ENCODE measurements at regions not wholly inside any gene's neighbourhood (a gene's known extent, or its start where the extent isn't known, plus 50 kb on each side); places are given as distances from the start of the nearest gene placed in this dataset.

DNA sequence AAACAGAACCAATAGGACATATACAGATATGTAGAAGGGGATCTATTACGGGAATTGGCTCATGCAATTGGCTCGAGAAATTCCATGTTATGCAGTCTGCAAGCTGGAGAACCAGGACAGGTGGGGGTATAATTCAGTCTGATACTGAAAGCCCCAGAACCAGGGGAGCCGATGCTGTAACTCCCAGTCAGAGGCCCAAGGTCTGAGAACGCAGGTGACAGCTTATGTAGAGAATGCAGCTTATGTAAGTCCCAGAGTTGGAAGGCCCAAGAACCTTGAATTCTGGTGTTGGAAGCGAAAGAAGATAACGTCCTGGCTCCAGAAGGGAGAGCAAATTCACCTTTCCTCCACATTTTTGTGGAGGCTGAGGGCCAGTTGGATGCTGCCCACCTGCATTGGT, 62.7 kb downstream of the CCNL1 start (continued):
- TF ChIP-seq, protein P1, sequence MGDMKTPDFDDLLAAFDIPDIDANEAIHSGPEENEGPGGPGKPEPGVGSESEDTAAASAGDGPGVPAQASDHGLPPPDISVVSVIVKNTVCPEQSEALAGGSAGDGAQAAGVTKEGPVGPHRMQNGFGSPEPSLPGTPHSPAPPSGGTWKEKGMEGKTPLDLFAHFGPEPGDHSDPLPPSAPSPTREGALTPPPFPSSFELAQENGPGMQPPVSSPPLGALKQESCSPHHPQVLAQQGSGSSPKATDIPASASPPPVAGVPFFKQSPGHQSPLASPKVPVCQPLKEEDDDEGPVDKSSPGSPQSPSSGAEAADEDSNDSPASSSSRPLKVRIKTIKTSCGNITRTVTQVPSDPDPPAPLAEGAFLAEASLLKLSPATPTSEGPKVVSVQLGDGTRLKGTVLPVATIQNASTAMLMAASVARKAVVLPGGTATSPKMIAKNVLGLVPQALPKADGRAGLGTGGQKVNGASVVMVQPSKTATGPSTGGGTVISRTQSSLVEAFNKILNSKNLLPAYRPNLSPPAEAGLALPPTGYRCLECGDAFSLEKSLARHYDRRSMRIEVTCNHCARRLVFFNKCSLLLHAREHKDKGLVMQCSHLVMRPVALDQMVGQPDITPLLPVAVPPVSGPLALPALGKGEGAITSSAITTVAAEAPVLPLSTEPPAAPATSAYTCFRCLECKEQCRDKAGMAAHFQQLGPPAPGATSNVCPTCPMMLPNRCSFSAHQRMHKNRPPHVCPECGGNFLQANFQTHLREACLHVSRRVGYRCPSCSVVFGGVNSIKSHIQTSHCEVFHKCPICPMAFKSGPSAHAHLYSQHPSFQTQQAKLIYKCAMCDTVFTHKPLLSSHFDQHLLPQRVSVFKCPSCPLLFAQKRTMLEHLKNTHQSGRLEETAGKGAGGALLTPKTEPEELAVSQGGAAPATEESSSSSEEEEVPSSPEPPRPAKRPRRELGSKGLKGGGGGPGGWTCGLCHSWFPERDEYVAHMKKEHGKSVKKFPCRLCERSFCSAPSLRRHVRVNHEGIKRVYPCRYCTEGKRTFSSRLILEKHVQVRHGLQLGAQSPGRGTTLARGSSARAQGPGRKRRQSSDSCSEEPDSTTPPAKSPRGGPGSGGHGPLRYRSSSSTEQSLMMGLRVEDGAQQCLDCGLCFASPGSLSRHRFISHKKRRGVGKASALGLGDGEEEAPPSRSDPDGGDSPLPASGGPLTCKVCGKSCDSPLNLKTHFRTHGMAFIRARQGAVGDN (IDR thresholded peaks at IDR 0.05) = no peak
- TF ChIP-seq BCLAF1 (IDR thresholded peaks at IDR 0.05) (no peak), HCFC1 (IDR thresholded peaks at IDR 0.05; ENCODE audit: low read length) (no peak), YBX1 (IDR thresholded peaks at IDR 0.05) (no peak), RUNX3 (IDR thresholded peaks at IDR 0.05; ENCODE audit: low read length) (no peak), ZNF384 (IDR thresholded peaks at IDR 0.05; ENCODE audit: borderline replicate concordance, low read depth, low read length) (no peak)
- TF ChIP-seq, protein P2, sequence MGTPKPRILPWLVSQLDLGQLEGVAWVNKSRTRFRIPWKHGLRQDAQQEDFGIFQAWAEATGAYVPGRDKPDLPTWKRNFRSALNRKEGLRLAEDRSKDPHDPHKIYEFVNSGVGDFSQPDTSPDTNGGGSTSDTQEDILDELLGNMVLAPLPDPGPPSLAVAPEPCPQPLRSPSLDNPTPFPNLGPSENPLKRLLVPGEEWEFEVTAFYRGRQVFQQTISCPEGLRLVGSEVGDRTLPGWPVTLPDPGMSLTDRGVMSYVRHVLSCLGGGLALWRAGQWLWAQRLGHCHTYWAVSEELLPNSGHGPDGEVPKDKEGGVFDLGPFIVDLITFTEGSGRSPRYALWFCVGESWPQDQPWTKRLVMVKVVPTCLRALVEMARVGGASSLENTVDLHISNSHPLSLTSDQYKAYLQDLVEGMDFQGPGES (IDR thresholded peaks at IDR 0.05) = no peak
